Lower lobe of right lung (tissue), 2 donors: ENCODE measurements at regions not wholly inside any gene's neighbourhood (a gene's known extent, or its start where the extent isn't known, plus 50 kb on each side); places are given as distances from the start of the nearest gene placed in this dataset.

ENCODE experiments used
- ATAC-seq, 2 donors: fragments of 200-7000 bp; cut with Tn5 transposase; one replicate each; pipeline ENCODE4 v1.9.1; 2020 to 2022; ENCODE audit warnings: mild to moderate bottlenecking in 2 of 2, moderate library complexity in 2 of 2
- DNase-seq: peaks from one replicate; pipeline ENCODE4 v3.0.0-alpha.2; 2020
- H3K27ac ChIP-seq: fragments of 200-600 bp; one replicate; pipeline ENCODE4 v1.8.0; 2022
- H3K27me3 ChIP-seq: fragments of 200-600 bp; one replicate; pipeline ENCODE4 v1.8.0; 2022; ENCODE audit warnings: low read depth
- H3K36me3 ChIP-seq: fragments of 200-600 bp; one replicate; pipeline ENCODE4 v1.8.0; 2022; ENCODE audit warnings: mild to moderate bottlenecking
- H3K4me1 ChIP-seq: fragments of 200-600 bp; one replicate; pipeline ENCODE4 v1.8.0; 2022
- H3K4me3 ChIP-seq: fragments of 200-600 bp; one replicate; pipeline ENCODE4 v1.8.0; 2022; ENCODE audit warnings: mild to moderate bottlenecking
- H3K9me3 ChIP-seq: fragments of 200-600 bp; one replicate; pipeline ENCODE4 v1.8.0; 2022
- CTCF ChIP-seq: fragments of 200-600 bp; IDR thresholded peaks from one replicate; pipeline ENCODE4 v1.8.0; 2022; ENCODE audit warnings: antibody characterized with exemption, mild to moderate bottlenecking
- intact Hi-C: fragments of 100-400 bp; cut with DNase I; formaldehyde crosslinking; loops from one replicate; pipeline ENCODE4 v1.11.0; 2022
- donor health status: DM: no; HTN: yes; CAD: no; lungs with severe emphysema.

DNA sequence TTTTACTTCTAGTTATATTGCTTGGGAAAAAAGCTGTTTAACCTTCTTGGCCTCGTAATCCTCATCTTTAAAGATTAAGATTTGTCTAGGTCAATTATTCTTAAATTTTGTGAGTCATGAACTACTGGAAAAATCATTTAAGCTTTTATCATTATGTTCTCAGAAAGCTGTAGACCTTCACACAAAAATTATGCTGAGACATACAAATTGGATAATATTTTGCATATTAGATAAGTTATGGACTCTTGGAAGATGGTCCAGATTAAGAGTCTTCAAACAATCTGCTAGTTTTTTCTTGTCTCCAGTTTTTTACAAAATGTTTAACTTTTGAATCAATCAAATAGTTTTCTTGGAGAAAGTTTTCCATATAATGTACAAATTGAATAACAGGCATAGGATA is 108.1 kb upstream of the NEIL3 start:
- no peak for TF ChIP-seq CTCF
- Histone ChIP-seq H3K27me3 (no peaks in the 10 kb centered on the region), H3K27ac (no peak overlapping the region), H3K36me3 (no peaks in the 10 kb centered on the region), H3K9me3 (peaks cover 8% of the 10 kb centered on the region), H3K4me3 (no peak overlapping the region), H3K4me1 (no peaks in the 10 kb centered on the region)
- ATAC-seq: no peak
- intact Hi-C loops: no loop called here
- no peak for DNase-seq

- H3K27me3 ChIP-seq: no peaks in the 10 kb centered on the region
- H3K4me1 ChIP-seq: no peaks in the 10 kb centered on the region
- TF ChIP-seq CTCF: no peak
- no peak for DNase-seq
- no peaks in the 10 kb centered on the region for H3K36me3 ChIP-seq
- H3K27ac ChIP-seq: no peak overlapping the region
- ATAC-seq: no peak
- intact Hi-C loops: no loop called here
- H3K4me3 ChIP-seq: no peak overlapping the region
- H3K9me3 ChIP-seq: peaks cover 8% of the 10 kb centered on the region
These were observed 105.5 kb upstream of the NEIL3 start for GRCh38 chr4:177204126-177204525.

GRCh38 chr4:177214935-177215334 is 94.7 kb upstream of the NEIL3 start:
- no peaks in the 10 kb centered on the region for H3K36me3 ChIP-seq
- no peak for ATAC-seq
- H3K27me3 ChIP-seq: no peaks in the 10 kb centered on the region
- no peaks in the 10 kb centered on the region for H3K4me1 ChIP-seq
- DNase-seq: no peak
- no peak overlapping the region for H3K27ac ChIP-seq
- no peak for TF ChIP-seq CTCF
- no peaks in the 10 kb centered on the region for H3K9me3 ChIP-seq
- H3K4me3 ChIP-seq: no peak overlapping the region
- intact Hi-C loops: no loop called here

DNA sequence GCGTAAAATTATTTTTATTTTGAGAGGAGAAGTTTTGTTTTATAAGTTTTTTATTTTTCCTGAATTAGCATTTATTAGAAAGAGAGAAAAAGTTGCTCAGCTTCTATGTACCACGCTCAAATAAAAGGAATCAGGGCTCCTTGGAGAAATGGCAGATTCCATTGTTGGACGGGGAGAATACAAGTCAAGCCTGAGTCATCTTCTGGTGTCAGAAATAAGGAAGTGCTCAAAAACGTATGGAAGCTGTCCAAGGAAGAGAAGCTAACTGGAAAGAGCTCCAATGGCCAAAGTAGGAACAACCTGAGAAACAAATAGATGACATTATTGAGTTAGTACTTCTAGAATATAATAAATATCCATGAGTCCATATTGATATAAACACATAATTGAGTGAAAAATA is 89.3 kb upstream of the NEIL3 start:
- DNase-seq (no peak), ATAC-seq (no peak)
- intact Hi-C loops: no loop called here
- no peaks in the 10 kb centered on the region for H3K27me3 ChIP-seq
- no peaks in the 10 kb centered on the region for H3K36me3 ChIP-seq
- no peak overlapping the region for H3K27ac ChIP-seq
- no peak for TF ChIP-seq CTCF
- no peaks in the 10 kb centered on the region for H3K4me1 ChIP-seq
- no peak overlapping the region for H3K4me3 ChIP-seq
- no peaks in the 10 kb centered on the region for H3K9me3 ChIP-seq

DNA sequence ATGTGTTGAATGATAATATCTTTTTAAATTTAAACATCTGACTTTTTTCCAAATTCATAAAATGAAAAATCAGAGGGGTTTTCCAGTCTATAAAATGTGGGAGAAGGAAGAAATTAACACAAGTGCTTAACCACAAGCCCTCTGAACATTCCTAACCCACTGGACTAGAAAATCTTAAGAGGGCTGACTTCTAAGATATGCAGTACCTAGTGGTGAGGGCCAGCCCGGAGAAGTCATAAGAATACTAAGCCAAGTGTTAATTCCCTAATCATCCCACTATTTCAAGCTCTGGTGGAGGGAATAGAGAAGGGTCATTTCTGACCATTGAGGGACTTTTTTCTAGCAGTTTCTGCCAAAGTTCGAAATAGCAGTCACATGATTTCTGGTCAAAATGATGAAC is 86.9 kb upstream of the NEIL3 start:
- no peak for TF ChIP-seq CTCF
- Histone ChIP-seq H3K4me3 (no peak overlapping the region), H3K27me3 (no peaks in the 10 kb centered on the region), H3K27ac (no peak overlapping the region), H3K4me1 (no peaks in the 10 kb centered on the region), H3K9me3 (no peaks in the 10 kb centered on the region), H3K36me3 (no peaks in the 10 kb centered on the region)
- no peak for ATAC-seq
- no peak for DNase-seq
- intact Hi-C loops: no loop called here

GRCh38 chr4:177225605-177226004 is 84.1 kb upstream of the NEIL3 start:
- DNase-seq: no peak
- intact Hi-C loops: no loop called here
- H3K27ac ChIP-seq: no peak overlapping the region
- ATAC-seq: no peak
- H3K36me3 ChIP-seq: no peaks in the 10 kb centered on the region
- TF ChIP-seq CTCF: no peak
- H3K4me1 ChIP-seq: no peaks in the 10 kb centered on the region
- H3K4me3 ChIP-seq: no peak overlapping the region
- no peaks in the 10 kb centered on the region for H3K9me3 ChIP-seq
- no peaks in the 10 kb centered on the region for H3K27me3 ChIP-seq
